Keratinocyte (primary cell): ENCODE measurements at regions not wholly inside any gene's neighbourhood (a gene's known extent, or its start where the extent isn't known, plus 50 kb on each side); places are given as distances from the start of the nearest gene placed in this dataset.

Experiments
- DNase-seq: peaks from one replicate; pipeline ENCODE4 v3.0.0-alpha.2; 2011; ENCODE audit warnings: low read depth, missing footprints, low spot score
- FAIRE-seq: peaks from 2 replicates; lab custom pipeline; 2011; peaks lifted over from hg19 to GRCh38; lab: Jason Lieb, UNC
- H2AFZ ChIP-seq: 2 replicates; pipeline ENCODE4 v1.6.0; 2012; ENCODE audit warnings: low read length, control low read depth, inconsistent platforms; ENCODE audit not compliant: control insufficient read depth
- H3K27ac ChIP-seq: 2 replicates; pipeline ENCODE4 v1.5.1; 2011; ENCODE audit warnings: low read length; ENCODE audit not compliant: control insufficient read depth, insufficient read depth
- H3K27me3 ChIP-seq: 3 replicates; pipeline ENCODE4 v1.6.0; 2011; ENCODE audit warnings: low read length; ENCODE audit not compliant: control insufficient read depth, insufficient read depth; ENCODE audit errors: extremely low read depth
- H3K36me3 ChIP-seq, 2 experiments: 2 replicates in 1 of 2; 3 replicates in 1 of 2; pipeline ENCODE4 v1.5.1; 2011; ENCODE audit warnings: low read length in 2 of 2, mild to moderate bottlenecking in 1 of 2; ENCODE audit not compliant: control insufficient read depth in 2 of 2, insufficient read depth in 2 of 2; ENCODE audit errors: extremely low read depth in 1 of 2
- H3K4me1 ChIP-seq: 3 replicates; pipeline ENCODE4 v1.5.1; 2011; ENCODE audit warnings: low read length; ENCODE audit not compliant: control insufficient read depth, insufficient read depth; ENCODE audit errors: extremely low read depth
- H3K4me2 ChIP-seq: 3 replicates; pipeline ENCODE4 v1.6.0; 2011; ENCODE audit warnings: low read depth, low read length; ENCODE audit not compliant: control insufficient read depth, insufficient read depth; ENCODE audit errors: extremely low read depth
- H3K4me3 ChIP-seq, 3 experiments: fragments of 200-600 bp in 1 of 3; sonication (generic) in 1 of 3; 2 replicates in 2 of 3; 3 replicates in 1 of 3; pipeline ENCODE4 v1.5.1; 2011 to 2016; ENCODE audit warnings: low read length in 3 of 3, mild to moderate bottlenecking in 3 of 3, control low read depth in 2 of 3, inconsistent platforms in 1 of 3, low read depth in 1 of 3, mixed read lengths in 1 of 3, mixed run types in 1 of 3, moderate library complexity in 1 of 3; ENCODE audit not compliant: control insufficient read depth in 2 of 3, insufficient read depth in 2 of 3; ENCODE audit errors: extremely low read depth in 1 of 3
- H3K79me2 ChIP-seq: 2 replicates; pipeline ENCODE4 v1.6.0; 2012; ENCODE audit warnings: low read length; ENCODE audit not compliant: control insufficient read depth, insufficient read depth
- H3K9ac ChIP-seq: 3 replicates; pipeline ENCODE4 v1.6.0; 2011; ENCODE audit warnings: low read length; ENCODE audit not compliant: control insufficient read depth, insufficient read depth; ENCODE audit errors: extremely low read depth
- H3K9me1 ChIP-seq: 3 replicates; pipeline ENCODE4 v1.6.0; 2011; ENCODE audit warnings: low read length; ENCODE audit not compliant: control insufficient read depth, insufficient read depth; ENCODE audit errors: extremely low read depth
- H3K9me3 ChIP-seq: 2 replicates; pipeline ENCODE4 v1.5.1; 2012; ENCODE audit warnings: low read depth, low read length; ENCODE audit not compliant: control insufficient read depth
- H4K20me1 ChIP-seq: 3 replicates; pipeline ENCODE4 v1.6.0; 2011; ENCODE audit warnings: low read length; ENCODE audit not compliant: control insufficient read depth, insufficient read depth; ENCODE audit errors: extremely low read depth
- EZH2 ChIP-seq: IDR thresholded peaks from one replicate; pipeline ENCODE4 v1.6.1; 2012; ENCODE audit warnings: inconsistent platforms, mild to moderate bottlenecking, low read length, moderate library complexity
- dilution Hi-C: fragments of 300-500 bp; cut with MboI; formaldehyde crosslinking; loops from one replicate; pipeline ENCODE4 v1.7.0; 2020; ENCODE audit warnings: low sequenced_read_pairs; ENCODE audit not compliant: extremely low pct_ligation_motif_present
- TF ChIP-seq, protein P1 (sequence below), 3 experiments: IDR thresholded peaks in 1 of 3; conservative IDR thresholded peaks in 1 of 3; optimal IDR thresholded peaks in 1 of 3; 2 replicates in 2 of 3; 3 replicates in 1 of 3; pipeline versions ENCODE3 to v1.5.1; 2011; ENCODE audit warnings: low read length in 3 of 3, mild to moderate bottlenecking in 3 of 3, moderate library complexity in 2 of 3, control low read depth in 1 of 3, inconsistent platforms in 1 of 3; ENCODE audit not compliant: insufficient read depth in 2 of 3; ENCODE audit errors: extremely low read depth in 1 of 3

DNA sequence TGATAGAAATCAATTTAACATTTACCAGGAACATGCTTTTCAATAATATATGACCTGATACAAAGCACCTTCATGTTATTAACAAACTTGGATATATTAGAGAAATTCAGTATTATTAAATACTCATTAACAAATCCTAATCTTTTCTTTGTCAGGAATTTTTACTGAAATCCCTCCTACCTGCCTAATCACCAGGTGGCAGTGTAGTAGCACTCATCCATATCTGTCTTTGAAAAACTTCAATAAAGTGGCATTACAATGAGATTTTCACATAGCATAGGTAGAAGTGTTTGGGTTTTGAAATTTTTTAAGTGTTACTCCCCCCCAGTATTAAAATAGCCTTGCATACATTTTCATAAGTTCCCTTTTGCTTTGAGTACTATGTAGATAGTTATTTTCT is 1246.6 kb upstream of the LRRN3 start:
- H3K4me1 ChIP-seq = no peaks in the 10 kb centered on the region
- no peak overlapping the region for H3K4me2 ChIP-seq
- TF ChIP-seq EZH2 = no peak
- TF ChIP-seq, protein P1, sequence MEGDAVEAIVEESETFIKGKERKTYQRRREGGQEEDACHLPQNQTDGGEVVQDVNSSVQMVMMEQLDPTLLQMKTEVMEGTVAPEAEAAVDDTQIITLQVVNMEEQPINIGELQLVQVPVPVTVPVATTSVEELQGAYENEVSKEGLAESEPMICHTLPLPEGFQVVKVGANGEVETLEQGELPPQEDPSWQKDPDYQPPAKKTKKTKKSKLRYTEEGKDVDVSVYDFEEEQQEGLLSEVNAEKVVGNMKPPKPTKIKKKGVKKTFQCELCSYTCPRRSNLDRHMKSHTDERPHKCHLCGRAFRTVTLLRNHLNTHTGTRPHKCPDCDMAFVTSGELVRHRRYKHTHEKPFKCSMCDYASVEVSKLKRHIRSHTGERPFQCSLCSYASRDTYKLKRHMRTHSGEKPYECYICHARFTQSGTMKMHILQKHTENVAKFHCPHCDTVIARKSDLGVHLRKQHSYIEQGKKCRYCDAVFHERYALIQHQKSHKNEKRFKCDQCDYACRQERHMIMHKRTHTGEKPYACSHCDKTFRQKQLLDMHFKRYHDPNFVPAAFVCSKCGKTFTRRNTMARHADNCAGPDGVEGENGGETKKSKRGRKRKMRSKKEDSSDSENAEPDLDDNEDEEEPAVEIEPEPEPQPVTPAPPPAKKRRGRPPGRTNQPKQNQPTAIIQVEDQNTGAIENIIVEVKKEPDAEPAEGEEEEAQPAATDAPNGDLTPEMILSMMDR (optimal IDR thresholded peaks at IDR 0.05 in 1 of 3, IDR thresholded peaks at IDR 0.05 in 1 of 3, conservative IDR thresholded peaks at IDR 0.05 in 1 of 3; ENCODE audit: extremely low read depth in 1 of 3, insufficient read depth in 2 of 3, low read length in 3 of 3) = peak in 2 of 3 experiments; percentile 50 to 57
- FAIRE-seq = no peak
- H4K20me1 ChIP-seq = no peaks in the 10 kb centered on the region
- H2AFZ ChIP-seq = no peak overlapping the region
- no peaks in the 10 kb centered on the region for H3K9me3 ChIP-seq
- DNase-seq = no peak
- dilution Hi-C loops = no loop called here
- H3K9me1 ChIP-seq = no peaks in the 10 kb centered on the region
- H3K36me3 ChIP-seq = no peaks in the 10 kb centered on the region
- H3K27ac ChIP-seq = no peak overlapping the region
- no peak overlapping the region for H3K9ac ChIP-seq
- H3K27me3 ChIP-seq = no peaks in the 10 kb centered on the region
- H3K4me3 ChIP-seq = no peak overlapping the region
- H3K79me2 ChIP-seq = no peaks in the 10 kb centered on the region

DNA sequence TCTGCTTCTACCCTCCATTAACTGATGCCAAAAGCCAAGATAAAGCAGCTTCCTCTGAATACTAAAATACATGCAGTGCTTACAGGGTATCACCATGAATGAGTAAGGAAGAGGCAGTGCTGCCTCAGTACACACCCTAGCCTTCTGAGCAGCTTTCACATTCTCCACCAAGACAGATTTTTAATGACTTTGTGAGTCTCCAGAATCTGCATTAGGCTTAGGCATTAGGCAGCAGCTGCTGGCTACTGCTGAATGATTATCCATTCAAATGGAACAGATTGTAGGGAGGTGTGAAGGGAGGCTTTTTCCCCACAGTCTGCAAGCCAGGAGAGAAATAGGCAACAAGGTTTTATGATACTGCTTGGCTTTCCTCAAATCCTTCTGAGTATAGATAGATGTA is 1226.7 kb upstream of the LRRN3 start:
- Histone ChIP-seq H3K9me1 (no peaks in the 10 kb centered on the region), H3K4me1 (no peaks in the 10 kb centered on the region), H2AFZ (no peak overlapping the region), H3K4me3 (no peak overlapping the region), H3K27ac (no peak overlapping the region), H4K20me1 (no peaks in the 10 kb centered on the region), H3K9ac (no peak overlapping the region), H3K36me3 (no peaks in the 10 kb centered on the region), H3K4me2 (no peak overlapping the region), H3K27me3 (no peaks in the 10 kb centered on the region), H3K9me3 (no peaks in the 10 kb centered on the region), H3K79me2 (no peaks in the 10 kb centered on the region)
- FAIRE-seq (no peak), DNase-seq (no peak)
- dilution Hi-C loops = no loop called here
- TF ChIP-seq, protein P1 (optimal IDR thresholded peaks at IDR 0.05 in 1 of 3, IDR thresholded peaks at IDR 0.05 in 1 of 3, conservative IDR thresholded peaks at IDR 0.05 in 1 of 3; ENCODE audit: extremely low read depth in 1 of 3, insufficient read depth in 2 of 3, low read length in 3 of 3) = no peak
